CD4-positive, CD25-positive, alpha-beta regulatory T cell (primary cell): ENCODE measurements at regions not wholly inside any gene's neighbourhood (a gene's known extent, or its start where the extent isn't known, plus 50 kb on each side); places are given as distances from the start of the nearest gene placed in this dataset.

ENCODE experiments used
- ATAC-seq, 2 donors: fragments of 150-1000 bp; cut with Tn5 transposase; one replicate each; pipeline ENCODE4 v1.10.0; 2021; ENCODE audit warnings: low read depth in 2 of 2, moderate number of reproducible peaks in 2 of 2, moderate library complexity in 1 of 2
- DNase-seq, 3 donors: peaks; one replicate each; pipeline versions ENCODE4 v3.0.0 to v3.0.0-alpha.2; 2012 to 2022; ENCODE audit warnings: mixed read lengths in 1 of 3
- H3K27ac ChIP-seq: one replicate; pipeline ENCODE4 v1.7.0; 2013; ENCODE audit warnings: mild to moderate bottlenecking, low read length; ENCODE audit not compliant: insufficient read depth, poor library complexity, severe bottlenecking
- H3K27me3 ChIP-seq: one replicate; pipeline ENCODE4 v1.7.0; 2013; ENCODE audit warnings: low read length; ENCODE audit not compliant: control insufficient read depth, insufficient read depth
- H3K36me3 ChIP-seq: one replicate; pipeline ENCODE4 v1.7.0; 2013; ENCODE audit warnings: mild to moderate bottlenecking, low read length, moderate library complexity; ENCODE audit not compliant: control insufficient read depth, insufficient read depth
- H3K4me1 ChIP-seq: 2 replicates; pipeline ENCODE4 v1.7.0; 2013; ENCODE audit warnings: mild to moderate bottlenecking, low read length; ENCODE audit not compliant: insufficient read depth, control insufficient read depth, poor library complexity, severe bottlenecking
- H3K4me3 ChIP-seq: one replicate; pipeline ENCODE4 v1.7.0; 2013; ENCODE audit warnings: low read depth, mild to moderate bottlenecking, low read length, moderate library complexity
- H3K9me3 ChIP-seq, 2 experiments: 1 replicate in 1 of 2; 2 replicates in 1 of 2; pipeline ENCODE4 v1.7.0; 2013; ENCODE audit warnings: low read length in 2 of 2, mild to moderate bottlenecking in 1 of 2, moderate library complexity in 1 of 2; ENCODE audit not compliant: control insufficient read depth in 2 of 2
- H3K27ac Mint-ChIP-seq, 3 donors: one replicate each; pipeline ENCODE4 v1.8.0; 2020 to 2022; ENCODE audit warnings: mild to moderate bottlenecking in 3 of 3, mixed read lengths in 3 of 3, moderate library complexity in 2 of 3
- H3K27me3 Mint-ChIP-seq: one replicate; pipeline ENCODE4 v1.8.0; 2022; ENCODE audit warnings: mild to moderate bottlenecking, mixed read lengths
- H3K36me3 Mint-ChIP-seq: one replicate; pipeline ENCODE4 v1.8.0; 2020; ENCODE audit warnings: mixed read lengths
- H3K4me1 Mint-ChIP-seq, 4 donors: one replicate each; pipeline ENCODE4 v1.8.0; 2020 to 2022; ENCODE audit warnings: mixed read lengths in 4 of 4, mild to moderate bottlenecking in 1 of 4
- H3K4me3 Mint-ChIP-seq, 4 donors: one replicate each; pipeline ENCODE4 v1.8.0; 2020 to 2022; ENCODE audit warnings: mild to moderate bottlenecking in 4 of 4, mixed read lengths in 4 of 4, moderate library complexity in 3 of 4
- H3K9me3 Mint-ChIP-seq, 7 donors: one replicate each; pipeline ENCODE4 v1.8.0; 2020 to 2022; ENCODE audit warnings: mixed read lengths in 7 of 7, mild to moderate bottlenecking in 3 of 7, moderate library complexity in 2 of 7

DNA sequence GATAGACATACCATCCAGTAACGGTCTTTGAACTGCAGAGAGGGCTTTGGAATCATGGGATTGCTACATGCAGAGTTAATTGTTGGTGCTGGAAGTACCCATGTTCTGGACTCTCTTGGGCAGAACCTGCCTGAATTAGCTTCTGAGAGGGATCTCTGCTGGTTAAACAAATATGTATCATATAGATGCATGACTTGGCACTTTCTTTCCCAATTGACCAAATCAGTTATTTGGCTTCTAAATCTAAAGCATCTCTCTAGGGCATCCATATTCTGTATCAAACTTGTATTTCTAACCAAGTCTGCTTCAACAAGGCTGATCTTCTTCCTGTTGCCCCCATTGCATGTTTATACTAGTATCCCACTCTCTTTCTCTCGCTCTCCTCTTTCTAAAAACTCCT is 336.7 kb upstream of the CELF4 start:
- no peak for ATAC-seq
- Mint-ChIP-seq H3K27ac (no peak overlapping the region), H3K4me1 (no peaks in the 10 kb centered on the region), H3K4me3 (no peak overlapping the region), H3K36me3 (no peaks in the 10 kb centered on the region), H3K9me3 (peaks cover 0 to 18% (median 2%) of the 10 kb centered on the region in 7 donors), H3K27me3 (no peaks in the 10 kb centered on the region)
- no peaks in the 10 kb centered on the region for H3K9me3 ChIP-seq
- no peaks in the 10 kb centered on the region for H3K27me3 ChIP-seq
- no peak overlapping the region for H3K4me3 ChIP-seq
- no peak overlapping the region for H3K27ac ChIP-seq
- DNase-seq: no peak
- no peaks in the 10 kb centered on the region for H3K4me1 ChIP-seq
- no peaks in the 10 kb centered on the region for H3K36me3 ChIP-seq

DNA sequence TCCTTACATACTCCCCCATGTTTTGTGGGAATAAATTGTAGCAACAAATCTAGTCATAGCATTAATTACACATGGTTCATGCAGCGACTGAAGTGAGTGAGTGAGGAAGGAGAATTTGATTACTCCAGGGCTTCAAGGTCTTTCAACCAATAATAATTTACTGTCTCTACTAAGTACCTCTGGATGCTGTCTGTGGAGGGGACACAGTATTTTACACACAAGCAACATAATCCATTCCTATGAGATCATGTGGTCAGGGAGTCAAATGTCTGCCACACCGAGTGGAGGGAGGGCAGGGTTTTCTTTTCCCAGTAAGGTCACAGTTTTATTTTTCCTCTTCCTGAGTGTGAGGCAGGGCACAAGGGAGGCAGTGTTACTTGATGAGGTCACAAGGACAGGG is 334.7 kb upstream of the CELF4 start:
- H3K9me3 Mint-ChIP-seq: peaks cover 0 to 8% (median 3%) of the 10 kb centered on the region in 7 donors
- H3K36me3 Mint-ChIP-seq: no peaks in the 10 kb centered on the region
- no peaks in the 10 kb centered on the region for H3K9me3 ChIP-seq
- H3K27ac ChIP-seq: no peak overlapping the region
- no peaks in the 10 kb centered on the region for H3K27me3 Mint-ChIP-seq
- H3K27ac Mint-ChIP-seq: no peak overlapping the region
- H3K27me3 ChIP-seq: no peaks in the 10 kb centered on the region
- H3K4me1 ChIP-seq: no peaks in the 10 kb centered on the region
- no peaks in the 10 kb centered on the region for H3K4me1 Mint-ChIP-seq
- no peak for DNase-seq
- no peaks in the 10 kb centered on the region for H3K36me3 ChIP-seq
- no peak for ATAC-seq
- no peak overlapping the region for H3K4me3 Mint-ChIP-seq
- no peak overlapping the region for H3K4me3 ChIP-seq

DNA sequence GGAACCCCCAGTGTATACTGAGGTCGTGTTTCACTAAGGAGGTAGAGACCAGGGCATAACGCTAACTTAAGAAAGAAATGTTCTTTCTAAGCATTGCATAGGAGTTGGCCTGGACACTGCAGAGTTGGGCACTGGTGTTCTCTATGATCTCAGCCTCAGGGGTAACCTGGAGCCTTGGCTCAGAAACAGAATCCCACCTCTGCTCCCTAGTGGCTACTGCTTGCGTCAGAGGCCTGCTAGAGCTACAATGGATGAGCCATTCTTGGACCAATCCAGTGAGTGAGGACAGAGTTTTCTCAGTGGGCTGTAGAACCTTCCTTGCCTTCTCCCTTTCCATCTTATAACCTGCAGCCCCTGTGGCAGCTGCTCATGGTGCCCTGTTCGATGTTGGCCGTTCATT is 324.4 kb upstream of the CELF4 start:
- Mint-ChIP-seq H3K27me3 (no peaks in the 10 kb centered on the region), H3K27ac (no peak overlapping the region), H3K36me3 (no peaks in the 10 kb centered on the region), H3K9me3 (peaks cover 1 to 12% (median 5%) of the 10 kb centered on the region in 7 donors), H3K4me3 (no peak overlapping the region), H3K4me1 (no peaks in the 10 kb centered on the region)
- no peak for ATAC-seq
- Histone ChIP-seq H3K36me3 (no peaks in the 10 kb centered on the region), H3K9me3 (peaks cover 0 to 2% of the 10 kb centered on the region in 2 experiments), H3K27me3 (no peaks in the 10 kb centered on the region), H3K27ac (no peak overlapping the region), H3K4me1 (no peaks in the 10 kb centered on the region), H3K4me3 (no peak overlapping the region)
- DNase-seq: no peak

DNA sequence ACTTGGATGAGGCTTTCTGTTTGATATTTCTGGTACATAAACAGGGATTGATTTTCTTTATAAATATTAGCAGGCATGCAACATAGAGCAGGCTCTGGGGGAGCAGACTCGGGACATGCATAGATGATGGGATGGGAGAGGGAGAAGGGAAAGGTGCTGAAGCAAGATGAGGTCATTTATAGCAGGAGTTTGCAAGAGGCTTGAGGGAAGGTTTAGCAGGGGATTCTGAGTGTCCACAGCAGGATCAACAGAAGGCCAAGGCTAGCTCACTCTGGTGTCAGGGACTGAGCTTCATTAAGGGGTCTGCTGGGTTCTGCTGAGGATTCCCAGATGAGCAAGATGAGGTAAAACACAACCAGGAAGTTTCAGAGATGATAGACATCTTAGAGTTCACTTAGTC is 309.1 kb upstream of the CELF4 start:
- no peak for DNase-seq
- no peak for ATAC-seq
- no peak overlapping the region for H3K4me3 Mint-ChIP-seq

DNA sequence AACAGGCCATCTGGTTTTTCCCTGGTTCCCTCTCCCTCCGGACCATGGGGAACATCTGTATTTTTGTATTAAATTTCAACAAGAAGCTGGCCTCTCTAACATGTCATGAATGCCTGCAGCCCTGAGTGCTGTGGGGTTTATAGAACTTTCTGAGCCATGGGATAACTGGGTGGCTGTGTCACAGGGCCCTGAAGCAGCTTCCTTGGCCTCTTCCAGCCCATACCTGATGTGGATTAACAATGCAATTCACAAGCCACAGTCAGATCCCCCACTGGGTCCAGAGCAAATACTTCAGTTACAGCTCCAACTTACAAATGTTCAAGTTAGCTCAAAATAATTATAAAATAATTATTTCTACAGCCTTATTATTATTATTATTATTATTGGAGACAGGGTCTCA is 307.8 kb upstream of the CELF4 start:
- Mint-ChIP-seq H3K27me3 (peaks cover 4% of the 10 kb centered on the region), H3K4me3 (no peak overlapping the region), H3K9me3 (peaks cover 2 to 12% (median 4%) of the 10 kb centered on the region in 7 donors), H3K4me1 (no peaks in the 10 kb centered on the region), H3K27ac (no peak overlapping the region), H3K36me3 (no peaks in the 10 kb centered on the region)
- no peak for ATAC-seq
- Histone ChIP-seq H3K36me3 (no peaks in the 10 kb centered on the region), H3K4me3 (no peak overlapping the region), H3K27me3 (no peaks in the 10 kb centered on the region), H3K4me1 (no peaks in the 10 kb centered on the region), H3K9me3 (no peaks in the 10 kb centered on the region), H3K27ac (no peak overlapping the region)
- DNase-seq: no peak

More for the DNA sequence above, 309.1 kb upstream of the CELF4 start:
- H3K27me3 ChIP-seq: no peaks in the 10 kb centered on the region
- peaks cover 4% of the 10 kb centered on the region for H3K27me3 Mint-ChIP-seq
- no peaks in the 10 kb centered on the region for H3K9me3 ChIP-seq
- H3K36me3 Mint-ChIP-seq: no peaks in the 10 kb centered on the region
- H3K4me1 Mint-ChIP-seq: no peaks in the 10 kb centered on the region
- no peaks in the 10 kb centered on the region for H3K36me3 ChIP-seq
- H3K27ac Mint-ChIP-seq: no peak overlapping the region
- H3K27ac ChIP-seq: no peak overlapping the region
- no peak overlapping the region for H3K4me3 ChIP-seq
- H3K4me1 ChIP-seq: no peaks in the 10 kb centered on the region
- H3K9me3 Mint-ChIP-seq: peaks cover 0 to 15% (median 4%) of the 10 kb centered on the region in 7 donors

DNA sequence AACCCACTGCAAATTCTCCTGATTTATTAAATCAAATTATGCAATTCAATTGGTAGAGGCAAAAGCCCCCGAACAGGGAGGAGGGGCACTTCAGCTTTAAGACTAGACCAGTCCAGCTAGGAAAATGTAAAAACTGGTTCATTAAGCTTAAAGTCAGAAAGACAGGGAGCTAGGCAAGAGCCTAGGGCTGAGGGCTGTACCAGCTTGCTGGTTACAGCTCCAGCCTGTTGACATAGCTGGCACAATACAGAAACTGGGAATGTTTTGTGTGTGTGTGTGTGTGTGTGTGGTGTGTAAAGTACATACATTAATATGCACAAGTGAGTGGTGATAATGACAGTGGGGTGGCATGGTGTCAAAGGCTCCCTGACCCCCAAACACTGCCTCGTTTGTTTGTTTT is 307.0 kb upstream of the CELF4 start:
- no peaks in the 10 kb centered on the region for H3K27me3 ChIP-seq
- Mint-ChIP-seq H3K4me1 (no peaks in the 10 kb centered on the region), H3K36me3 (no peaks in the 10 kb centered on the region), H3K4me3 (no peak overlapping the region), H3K27ac (no peak overlapping the region), H3K9me3 (peaks cover 2 to 7% (median 5%) of the 10 kb centered on the region in 7 donors), H3K27me3 (peaks cover 4% of the 10 kb centered on the region)
- no peak for DNase-seq
- no peaks in the 10 kb centered on the region for H3K4me1 ChIP-seq
- no peak overlapping the region for H3K4me3 ChIP-seq
- ATAC-seq: no peak
- no peaks in the 10 kb centered on the region for H3K9me3 ChIP-seq
- H3K36me3 ChIP-seq: no peaks in the 10 kb centered on the region
- H3K27ac ChIP-seq: no peak overlapping the region

DNA sequence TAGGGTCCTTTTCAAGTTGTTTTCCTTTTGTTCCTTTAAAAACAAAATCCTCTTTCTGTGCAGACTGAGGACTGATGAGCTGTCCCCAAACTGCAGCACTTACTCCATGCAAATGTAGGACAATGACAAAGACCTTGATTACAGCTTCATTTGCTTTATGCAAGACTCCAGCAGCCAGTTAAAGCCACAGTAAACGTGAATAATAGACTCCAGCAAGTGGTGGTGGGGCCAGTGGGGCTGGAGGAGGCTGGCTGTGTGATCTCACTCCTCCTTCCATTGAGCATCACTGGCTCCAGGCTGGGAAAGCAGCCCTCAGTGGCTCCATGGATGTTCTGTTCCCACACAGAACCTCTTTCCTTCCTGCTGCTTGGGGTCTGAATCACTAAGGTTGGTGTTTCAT is 306.0 kb upstream of the CELF4 start:
- Mint-ChIP-seq H3K27me3 (peaks cover 4% of the 10 kb centered on the region), H3K4me1 (no peaks in the 10 kb centered on the region), H3K27ac (no peak overlapping the region), H3K9me3 (peaks cover 0 to 7% (median 4%) of the 10 kb centered on the region in 7 donors), H3K36me3 (no peaks in the 10 kb centered on the region), H3K4me3 (no peak overlapping the region)
- Histone ChIP-seq H3K27me3 (no peaks in the 10 kb centered on the region), H3K27ac (no peak overlapping the region), H3K9me3 (no peaks in the 10 kb centered on the region), H3K4me3 (no peak overlapping the region), H3K4me1 (no peaks in the 10 kb centered on the region), H3K36me3 (no peaks in the 10 kb centered on the region)
- no peak for DNase-seq
- no peak for ATAC-seq

DNA sequence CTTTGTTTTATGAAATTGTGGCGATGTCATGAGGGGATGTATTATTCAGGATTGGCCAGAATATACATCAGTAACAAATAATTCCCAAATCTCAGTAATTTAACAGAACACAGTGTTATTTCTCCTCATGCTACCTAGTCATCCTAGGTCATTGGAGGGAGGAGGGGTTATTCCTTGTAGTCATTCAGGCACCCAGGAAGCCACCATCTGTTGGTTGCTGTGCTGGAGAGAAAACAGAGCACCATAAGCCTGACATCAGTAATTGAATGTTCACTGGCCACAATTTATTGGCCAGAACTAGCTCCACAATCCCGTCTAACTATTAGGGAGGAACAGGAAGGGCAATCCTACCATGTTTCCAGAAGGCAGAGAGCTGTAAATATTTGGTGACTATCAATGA is 303.5 kb upstream of the CELF4 start:
- no peak for DNase-seq
- Histone ChIP-seq H3K27me3 (no peaks in the 10 kb centered on the region), H3K36me3 (no peaks in the 10 kb centered on the region), H3K27ac (no peak overlapping the region), H3K4me1 (no peaks in the 10 kb centered on the region), H3K9me3 (no peaks in the 10 kb centered on the region), H3K4me3 (no peak overlapping the region)
- Mint-ChIP-seq H3K9me3 (peaks cover 0 to 12% (median 5%) of the 10 kb centered on the region in 7 donors), H3K4me1 (no peaks in the 10 kb centered on the region), H3K36me3 (no peaks in the 10 kb centered on the region), H3K27me3 (no peaks in the 10 kb centered on the region), H3K27ac (no peak overlapping the region), H3K4me3 (no peak overlapping the region)
- ATAC-seq: no peak
